Spleen (tissue), 7 donors: ENCODE measurements at regions not wholly inside any gene's neighbourhood (a gene's known extent, or its start where the extent isn't known, plus 50 kb on each side); places are given as distances from the start of the nearest gene placed in this dataset.

Experiments used
- POLR2A ChIP-seq, 3 donors: fragments of 450-650 bp; IDR thresholded peaks; one replicate each; pipeline ENCODE4 v1.5.1; 2017; ENCODE audit warnings: antibody characterized with exemption in 3 of 3, mild to moderate bottlenecking in 1 of 3
- POLR2AphosphoS5 ChIP-seq, 3 donors: sonication (generic); formaldehyde crosslinking; IDR thresholded peaks; one replicate each; pipeline ENCODE4 v1.5.1; 2017; ENCODE audit warnings: antibody characterized with exemption in 3 of 3
- TF ChIP-seq, protein P1 (sequence below), 11 experiments: fragments of 200-600 bp in 7 of 11; fragments of 450-650 bp in 4 of 11; sonication (generic) in 4 of 11; IDR thresholded peaks in 8 of 11; conservative IDR thresholded peaks in 3 of 11; 1 replicate in 7 of 11; 2 replicates in 4 of 11; pipeline versions ENCODE4 v1.4.0 to v1.8.0; 2016 to 2021; ENCODE audit warnings: antibody characterized with exemption in 11 of 11, inconsistent platforms in 4 of 11, mild to moderate bottlenecking in 1 of 11
- donor health status: DM: no; HTN: no; CAD: no; lungs with moderate emphysema.
- donor health status: DM: no; HTN: no; CAD: no.
- donor health status: DM: no; HTN: no; CAD: no.

GRCh38 chr13:81211713-81212112 lies 870.8 kb upstream of the SPRY2 start:
- no peak for TF ChIP-seq POLR2A (IDR thresholded peaks at IDR 0.05)
- TF ChIP-seq, protein P1, sequence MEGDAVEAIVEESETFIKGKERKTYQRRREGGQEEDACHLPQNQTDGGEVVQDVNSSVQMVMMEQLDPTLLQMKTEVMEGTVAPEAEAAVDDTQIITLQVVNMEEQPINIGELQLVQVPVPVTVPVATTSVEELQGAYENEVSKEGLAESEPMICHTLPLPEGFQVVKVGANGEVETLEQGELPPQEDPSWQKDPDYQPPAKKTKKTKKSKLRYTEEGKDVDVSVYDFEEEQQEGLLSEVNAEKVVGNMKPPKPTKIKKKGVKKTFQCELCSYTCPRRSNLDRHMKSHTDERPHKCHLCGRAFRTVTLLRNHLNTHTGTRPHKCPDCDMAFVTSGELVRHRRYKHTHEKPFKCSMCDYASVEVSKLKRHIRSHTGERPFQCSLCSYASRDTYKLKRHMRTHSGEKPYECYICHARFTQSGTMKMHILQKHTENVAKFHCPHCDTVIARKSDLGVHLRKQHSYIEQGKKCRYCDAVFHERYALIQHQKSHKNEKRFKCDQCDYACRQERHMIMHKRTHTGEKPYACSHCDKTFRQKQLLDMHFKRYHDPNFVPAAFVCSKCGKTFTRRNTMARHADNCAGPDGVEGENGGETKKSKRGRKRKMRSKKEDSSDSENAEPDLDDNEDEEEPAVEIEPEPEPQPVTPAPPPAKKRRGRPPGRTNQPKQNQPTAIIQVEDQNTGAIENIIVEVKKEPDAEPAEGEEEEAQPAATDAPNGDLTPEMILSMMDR (IDR thresholded peaks at IDR 0.05 in 8 of 11, conservative IDR thresholded peaks at IDR 0.05 in 3 of 11) = no peak
- TF ChIP-seq POLR2AphosphoS5 (IDR thresholded peaks at IDR 0.05) = no peak
